DND-41 (cell line): ENCODE measurements at regions not wholly inside any gene's neighbourhood (a gene's known extent, or its start where the extent isn't known, plus 50 kb on each side); places are given as distances from the start of the nearest gene placed in this dataset.

ENCODE experiments used
- EZH2 ChIP-seq: IDR thresholded peaks from 3 replicates; pipeline ENCODE4 v1.6.1; 2012; ENCODE audit warnings: borderline replicate concordance, low read depth, mild to moderate bottlenecking, moderate library complexity, low read length, inconsistent platforms; ENCODE audit not compliant: severe bottlenecking
- TF ChIP-seq, protein P1 (sequence below): IDR thresholded peaks from 2 replicates; pipeline ENCODE4 v1.5.1; 2012; ENCODE audit warnings: borderline replicate concordance, low read length, moderate library complexity, mild to moderate bottlenecking; ENCODE audit not compliant: poor library complexity, severe bottlenecking; ENCODE audit errors: extremely low read depth

DNA sequence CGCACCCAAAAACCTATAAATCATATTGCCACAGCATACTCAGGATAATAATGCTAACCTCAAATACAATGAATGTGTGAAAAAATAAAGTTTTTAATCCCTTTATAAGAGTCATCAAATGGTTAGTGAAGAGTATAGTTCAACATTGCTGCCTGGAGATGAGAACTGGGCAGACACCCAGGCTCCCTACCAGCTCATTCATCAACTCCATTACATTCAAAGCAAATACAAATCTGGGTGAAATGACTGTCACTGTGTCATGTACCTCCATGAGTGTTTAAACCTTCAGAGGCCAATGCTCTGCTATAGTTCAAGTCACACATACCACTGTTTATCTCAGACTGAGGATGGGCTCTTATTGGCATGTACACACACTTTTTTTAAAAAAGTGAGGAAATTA lies 167.2 kb upstream of the KCNMB2 start:
- TF ChIP-seq, protein P1, sequence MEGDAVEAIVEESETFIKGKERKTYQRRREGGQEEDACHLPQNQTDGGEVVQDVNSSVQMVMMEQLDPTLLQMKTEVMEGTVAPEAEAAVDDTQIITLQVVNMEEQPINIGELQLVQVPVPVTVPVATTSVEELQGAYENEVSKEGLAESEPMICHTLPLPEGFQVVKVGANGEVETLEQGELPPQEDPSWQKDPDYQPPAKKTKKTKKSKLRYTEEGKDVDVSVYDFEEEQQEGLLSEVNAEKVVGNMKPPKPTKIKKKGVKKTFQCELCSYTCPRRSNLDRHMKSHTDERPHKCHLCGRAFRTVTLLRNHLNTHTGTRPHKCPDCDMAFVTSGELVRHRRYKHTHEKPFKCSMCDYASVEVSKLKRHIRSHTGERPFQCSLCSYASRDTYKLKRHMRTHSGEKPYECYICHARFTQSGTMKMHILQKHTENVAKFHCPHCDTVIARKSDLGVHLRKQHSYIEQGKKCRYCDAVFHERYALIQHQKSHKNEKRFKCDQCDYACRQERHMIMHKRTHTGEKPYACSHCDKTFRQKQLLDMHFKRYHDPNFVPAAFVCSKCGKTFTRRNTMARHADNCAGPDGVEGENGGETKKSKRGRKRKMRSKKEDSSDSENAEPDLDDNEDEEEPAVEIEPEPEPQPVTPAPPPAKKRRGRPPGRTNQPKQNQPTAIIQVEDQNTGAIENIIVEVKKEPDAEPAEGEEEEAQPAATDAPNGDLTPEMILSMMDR, result no peak
- TF ChIP-seq EZH2, result no peak
